GM19455 (cell line): ENCODE measurements at regions not wholly inside any gene's neighbourhood (a gene's known extent, or its start where the extent isn't known, plus 50 kb on each side); places are given as distances from the start of the nearest gene placed in this dataset.

Experiments
- ATAC-seq: cut with Tn5 transposase; IDR thresholded peaks from one replicate; pipeline ENCODE4 v1.9.1; 2021; ENCODE audit not compliant: unreplicated experiment

- ATAC-seq, result no peak
These were observed 218.9 kb upstream of the GYPC start for GRCh38 chr2:126437016-126437415.

GRCh38 chr2:126444512-126444911 is 211.4 kb upstream of the GYPC start:
- ATAC-seq, result no peak

- no peak for ATAC-seq
These were observed 209.8 kb upstream of the GYPC start for GRCh38 chr2:126446106-126446695.

GRCh38 chr2:126448611-126449010 is 207.3 kb upstream of the GYPC start:
- ATAC-seq, result no peak

GRCh38 chr2:126449677-126450076 is 206.3 kb upstream of the GYPC start:
- no peak for ATAC-seq

GRCh38 chr2:126463892-126464674 is 191.9 kb upstream of the GYPC start:
- ATAC-seq, result no peak

GRCh38 chr2:126467367-126468054 is 188.4 kb upstream of the GYPC start:
- peak; percentile 73 for ATAC-seq

- no peak for ATAC-seq
These were observed 180.9 kb upstream of the GYPC start for GRCh38 chr2:126475031-126475430.

- ATAC-seq, result no peak
These were observed 179.3 kb upstream of the GYPC start for GRCh38 chr2:126476691-126477090.

- ATAC-seq, result no peak
These were observed 175.9 kb upstream of the GYPC start for GRCh38 chr2:126480033-126480432.

GRCh38 chr2:126482582-126483464 is 173.1 kb upstream of the GYPC start:
- no peak for ATAC-seq

- ATAC-seq, result no peak
These were observed 161.4 kb upstream of the GYPC start for GRCh38 chr2:126494593-126494992.

GRCh38 chr2:126495189-126495588 is 160.8 kb upstream of the GYPC start:
- ATAC-seq, result no peak

GRCh38 chr2:126496493-126496892 is 159.5 kb upstream of the GYPC start:
- peak; percentile 92 for ATAC-seq

- no peak for ATAC-seq
These were observed 152.5 kb upstream of the GYPC start for GRCh38 chr2:126503476-126503875.

- ATAC-seq, result no peak
These were observed 151.0 kb upstream of the GYPC start for GRCh38 chr2:126504949-126505348.

GRCh38 chr2:126506786-126507185 is 149.2 kb upstream of the GYPC start:
- no peak for ATAC-seq

- ATAC-seq, result no peak
These were observed 148.5 kb upstream of the GYPC start for GRCh38 chr2:126507425-126507911.

GRCh38 chr2:126510356-126510755 is 145.6 kb upstream of the GYPC start:
- ATAC-seq, result no peak

GRCh38 chr2:126510960-126511359 is 145.0 kb upstream of the GYPC start:
- no peak for ATAC-seq

- no peak for ATAC-seq
These were observed 143.9 kb upstream of the GYPC start for GRCh38 chr2:126512026-126512425.
